Nephron progenitor cell (in vitro differentiated cells): ENCODE measurements at regions not wholly inside any gene's neighbourhood (a gene's known extent, or its start where the extent isn't known, plus 50 kb on each side); places are given as distances from the start of the nearest gene placed in this dataset.

Source experiments
- DNase-seq: peaks from one replicate; pipeline ENCODE4 v3.0.0; 2021
- H3K27ac Mint-ChIP-seq: 2 replicates; pipeline ENCODE4 v1.8.0; 2021; ENCODE audit warnings: mild to moderate bottlenecking, moderate library complexity, mixed read lengths
- H3K27me3 Mint-ChIP-seq: 2 replicates; pipeline ENCODE4 v1.8.0; 2021; ENCODE audit warnings: mild to moderate bottlenecking, low read depth, mixed read lengths; ENCODE audit not compliant: poor library complexity
- H3K36me3 Mint-ChIP-seq: 2 replicates; pipeline ENCODE4 v1.8.0; 2021; ENCODE audit warnings: low read depth, mixed read lengths
- H3K4me1 Mint-ChIP-seq: 2 replicates; pipeline ENCODE4 v1.8.0; 2021; ENCODE audit warnings: mixed read lengths
- H3K4me3 Mint-ChIP-seq: 2 replicates; pipeline ENCODE4 v1.8.0; 2021; ENCODE audit warnings: mild to moderate bottlenecking, moderate library complexity, mixed read lengths
- H3K9me3 Mint-ChIP-seq: 2 replicates; pipeline ENCODE4 v1.8.0; 2021; ENCODE audit warnings: mild to moderate bottlenecking, moderate library complexity, mixed read lengths
- TF ChIP-seq, protein P1 (sequence below): fragments of 200-600 bp; sonication (generic); IDR thresholded peaks from 2 replicates; pipeline ENCODE4 v1.5.0; 2021; ENCODE audit warnings: antibody characterized with exemption

DNA sequence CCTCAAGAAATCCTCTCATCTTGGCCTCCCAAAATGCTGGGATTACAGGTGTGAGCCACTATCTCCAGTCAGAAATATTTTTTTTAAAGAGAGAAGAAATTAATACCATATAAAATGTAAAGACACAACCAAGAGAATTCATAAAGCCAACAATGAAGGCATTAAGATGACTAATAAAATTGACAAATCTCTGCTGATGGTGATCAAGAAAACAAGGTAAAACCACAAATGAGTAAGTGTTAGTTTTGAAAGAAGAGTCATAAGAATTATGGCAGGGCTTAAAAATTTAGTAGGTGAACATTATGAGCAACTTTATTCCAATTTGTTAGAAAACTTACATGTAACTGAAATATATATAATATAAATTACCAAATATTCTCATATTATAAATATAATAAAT lies 752.8 kb upstream of the CELF4 start:
- H3K9me3 Mint-ChIP-seq, result no peaks in the 10 kb centered on the region
- TF ChIP-seq, protein P1, sequence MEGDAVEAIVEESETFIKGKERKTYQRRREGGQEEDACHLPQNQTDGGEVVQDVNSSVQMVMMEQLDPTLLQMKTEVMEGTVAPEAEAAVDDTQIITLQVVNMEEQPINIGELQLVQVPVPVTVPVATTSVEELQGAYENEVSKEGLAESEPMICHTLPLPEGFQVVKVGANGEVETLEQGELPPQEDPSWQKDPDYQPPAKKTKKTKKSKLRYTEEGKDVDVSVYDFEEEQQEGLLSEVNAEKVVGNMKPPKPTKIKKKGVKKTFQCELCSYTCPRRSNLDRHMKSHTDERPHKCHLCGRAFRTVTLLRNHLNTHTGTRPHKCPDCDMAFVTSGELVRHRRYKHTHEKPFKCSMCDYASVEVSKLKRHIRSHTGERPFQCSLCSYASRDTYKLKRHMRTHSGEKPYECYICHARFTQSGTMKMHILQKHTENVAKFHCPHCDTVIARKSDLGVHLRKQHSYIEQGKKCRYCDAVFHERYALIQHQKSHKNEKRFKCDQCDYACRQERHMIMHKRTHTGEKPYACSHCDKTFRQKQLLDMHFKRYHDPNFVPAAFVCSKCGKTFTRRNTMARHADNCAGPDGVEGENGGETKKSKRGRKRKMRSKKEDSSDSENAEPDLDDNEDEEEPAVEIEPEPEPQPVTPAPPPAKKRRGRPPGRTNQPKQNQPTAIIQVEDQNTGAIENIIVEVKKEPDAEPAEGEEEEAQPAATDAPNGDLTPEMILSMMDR, result no peak
- peaks cover 2% of the 10 kb centered on the region for H3K27me3 Mint-ChIP-seq
- no peak overlapping the region for H3K27ac Mint-ChIP-seq
- H3K4me3 Mint-ChIP-seq, result no peak overlapping the region
- H3K4me1 Mint-ChIP-seq, result peaks cover 13% of the 10 kb centered on the region
- no peaks in the 10 kb centered on the region for H3K36me3 Mint-ChIP-seq
- DNase-seq, result no peak

DNA sequence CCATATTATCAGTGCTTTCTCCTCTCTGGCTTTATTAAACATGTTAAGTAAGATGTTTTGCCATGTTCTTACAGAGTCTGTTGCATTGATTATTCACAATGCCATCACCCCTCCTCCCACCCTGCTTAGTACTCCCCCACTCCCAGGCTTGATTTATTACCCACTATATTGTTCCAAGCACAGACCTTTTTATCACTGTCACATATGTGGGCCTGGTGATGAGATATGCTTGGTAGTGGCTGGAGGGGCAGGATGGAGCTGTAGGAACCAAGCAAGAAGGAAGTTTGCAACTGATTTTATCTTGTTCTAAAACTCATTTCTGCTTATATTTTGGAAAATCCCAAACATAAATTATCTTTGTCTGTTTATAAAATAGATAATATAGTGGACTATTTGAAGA lies 748.2 kb upstream of the CELF4 start:
- Mint-ChIP-seq H3K9me3 (no peaks in the 10 kb centered on the region), H3K27ac (no peak overlapping the region), H3K36me3 (no peaks in the 10 kb centered on the region), H3K4me3 (no peak overlapping the region), H3K4me1 (peaks cover 18% of the 10 kb centered on the region), H3K27me3 (peaks cover 2% of the 10 kb centered on the region)
- DNase-seq, result no peak
- TF ChIP-seq, protein P1, result no peak

DNA sequence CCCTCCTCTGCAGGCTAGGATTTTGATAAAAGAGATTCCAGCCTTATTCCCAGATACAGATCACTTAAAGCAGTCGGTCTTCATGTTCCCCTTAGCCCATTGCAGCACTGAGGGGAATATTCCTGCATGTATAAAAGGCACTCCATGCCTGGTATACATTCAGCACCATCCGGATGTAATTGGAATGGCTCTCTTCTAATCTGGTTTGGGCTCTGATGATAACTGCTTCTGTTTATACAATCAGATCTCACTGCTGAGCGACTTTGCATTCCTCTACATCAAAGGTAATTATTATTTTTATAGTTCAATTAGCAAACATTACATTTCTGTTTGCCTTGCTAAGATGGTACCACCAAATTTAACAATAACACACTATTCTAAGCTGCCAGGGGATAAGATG lies 746.9 kb upstream of the CELF4 start:
- Mint-ChIP-seq H3K4me1 (peaks cover 18% of the 10 kb centered on the region), H3K27ac (no peak overlapping the region), H3K4me3 (no peak overlapping the region), H3K27me3 (peaks cover 2% of the 10 kb centered on the region), H3K36me3 (no peaks in the 10 kb centered on the region), H3K9me3 (no peaks in the 10 kb centered on the region)
- TF ChIP-seq, protein P1, result no peak
- DNase-seq, result no peak

DNA sequence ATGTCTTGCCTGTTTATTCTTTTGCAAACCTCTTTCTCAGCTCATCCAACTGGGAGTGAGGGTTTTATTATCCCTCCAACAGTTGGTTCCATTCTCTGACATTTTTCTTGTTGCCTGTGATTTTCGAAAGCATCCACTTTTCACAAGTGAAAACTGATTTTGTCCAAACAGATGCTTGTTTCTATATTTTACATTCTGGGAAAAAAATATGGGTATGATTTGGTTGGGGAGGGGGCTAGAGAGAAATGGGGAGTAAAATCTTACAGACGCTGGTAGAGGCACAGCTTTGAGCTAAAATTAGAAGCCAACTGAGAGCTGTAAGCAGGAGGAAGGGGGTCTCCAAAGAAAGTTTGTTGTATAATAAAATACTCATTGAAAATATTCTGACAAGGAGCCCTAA lies 745.3 kb upstream of the CELF4 start:
- H3K36me3 Mint-ChIP-seq, result no peaks in the 10 kb centered on the region
- H3K9me3 Mint-ChIP-seq, result no peaks in the 10 kb centered on the region
- no peak for DNase-seq
- peaks cover 18% of the 10 kb centered on the region for H3K4me1 Mint-ChIP-seq
- no peak overlapping the region for H3K27ac Mint-ChIP-seq
- no peak overlapping the region for H3K4me3 Mint-ChIP-seq
- H3K27me3 Mint-ChIP-seq, result peaks cover 2% of the 10 kb centered on the region
- TF ChIP-seq, protein P1, result no peak

DNA sequence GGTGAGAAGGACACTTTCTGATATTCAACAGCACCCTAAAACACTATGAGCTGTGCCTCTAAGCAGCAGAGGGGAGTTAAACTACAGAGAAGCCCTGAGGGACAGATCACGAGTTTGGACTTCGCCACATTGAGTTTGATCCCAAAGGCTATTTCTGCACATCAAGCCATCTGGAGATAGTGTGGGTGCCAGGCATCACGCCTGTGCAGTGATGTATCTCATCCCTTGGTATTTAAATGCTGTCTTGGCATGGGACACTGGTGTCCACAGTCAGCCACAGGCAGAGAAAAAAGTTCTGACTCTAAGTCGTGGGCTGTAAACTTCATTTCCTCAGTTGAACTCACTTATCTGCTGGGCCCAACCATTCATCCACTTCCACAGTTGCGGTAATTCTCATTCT lies 742.3 kb upstream of the CELF4 start:
- no peak overlapping the region for H3K27ac Mint-ChIP-seq
- TF ChIP-seq, protein P1, result no peak
- no peaks in the 10 kb centered on the region for H3K9me3 Mint-ChIP-seq
- no peak overlapping the region for H3K4me3 Mint-ChIP-seq
- peaks cover under 1% of the 10 kb centered on the region for H3K4me1 Mint-ChIP-seq
- no peaks in the 10 kb centered on the region for H3K36me3 Mint-ChIP-seq
- DNase-seq, result no peak
- no peaks in the 10 kb centered on the region for H3K27me3 Mint-ChIP-seq

DNA sequence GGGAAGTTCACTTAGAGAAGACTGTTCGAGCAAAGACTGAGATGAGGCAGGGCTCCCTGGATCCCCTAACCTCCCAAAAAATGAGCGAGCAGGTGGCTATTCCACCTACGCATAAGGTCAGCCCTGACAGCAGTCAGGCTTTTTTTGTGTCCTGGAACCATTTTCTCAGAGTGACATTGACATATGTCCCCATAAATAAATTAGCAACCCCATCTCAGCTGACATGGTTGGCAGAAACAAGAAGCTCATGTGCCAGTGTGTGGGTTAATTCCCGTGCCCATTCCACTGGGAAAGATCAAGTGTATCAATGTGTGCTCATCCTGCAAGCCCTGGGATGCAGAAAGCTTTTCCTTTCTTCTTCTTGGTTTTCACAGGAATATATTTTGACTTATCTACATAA lies 740.4 kb upstream of the CELF4 start:
- Mint-ChIP-seq H3K27me3 (peaks cover 4% of the 10 kb centered on the region), H3K36me3 (no peaks in the 10 kb centered on the region), H3K27ac (no peak overlapping the region)

More for the DNA sequence above, 740.4 kb upstream of the CELF4 start:
- DNase-seq, result no peak
- TF ChIP-seq, protein P1, result no peak
- no peaks in the 10 kb centered on the region for H3K4me1 Mint-ChIP-seq
- peaks cover 4% of the 10 kb centered on the region for H3K9me3 Mint-ChIP-seq
- H3K4me3 Mint-ChIP-seq, result no peak overlapping the region
